Calu3 (cell line): ENCODE measurements at regions not wholly inside any gene's neighbourhood (a gene's known extent, or its start where the extent isn't known, plus 50 kb on each side); places are given as distances from the start of the nearest gene placed in this dataset.
"Not testable (repeated sequence)": the region's sequence is repeated elsewhere in the genome, so short reads cannot be mapped to it uniquely, and the experiment has no call there.

ENCODE experiments used
- BruUV-seq: library from RNA; stranded (reverse); fragments of 400-500 nt; replicated peaks from 2 replicates; lab custom pipeline; 2021; lab: Mats Ljungman, UMichigan
- CTCF ChIA-PET: fragments of 300-600 bp; sonication (Branson Sonifier 250); formaldehyde crosslinking; loops from one replicate; lab custom pipeline; 2022; ENCODE audit warnings: antibody characterized with exemption; lab: Charles Lee
- DNase-seq: peaks from one replicate; pipeline ENCODE4 v3.0.0; 2022
- H3K27ac Mint-ChIP-seq: one replicate; pipeline ENCODE4 v1.8.0; 2022; ENCODE audit warnings: mixed read lengths; ENCODE audit not compliant: unreplicated experiment
- H3K27me3 Mint-ChIP-seq: one replicate; pipeline ENCODE4 v1.8.0; 2022; ENCODE audit warnings: mixed read lengths; ENCODE audit not compliant: unreplicated experiment
- H3K36me3 Mint-ChIP-seq: one replicate; pipeline ENCODE4 v1.8.0; 2022; ENCODE audit warnings: mild to moderate bottlenecking, moderate library complexity, mixed read lengths; ENCODE audit not compliant: insufficient read depth, unreplicated experiment
- H3K4me1 Mint-ChIP-seq: one replicate; pipeline ENCODE4 v1.8.0; 2022; ENCODE audit warnings: mild to moderate bottlenecking, low read depth, mixed read lengths; ENCODE audit not compliant: unreplicated experiment
- H3K4me3 Mint-ChIP-seq: one replicate; pipeline ENCODE4 v1.8.0; 2022; ENCODE audit warnings: mild to moderate bottlenecking, low read depth, moderate library complexity, mixed read lengths; ENCODE audit not compliant: unreplicated experiment
- H3K9me3 Mint-ChIP-seq: one replicate; pipeline ENCODE4 v1.8.0; 2022; ENCODE audit warnings: low read depth, mixed read lengths; ENCODE audit not compliant: unreplicated experiment
- intact Hi-C: fragments of 100-400 bp; cut with micrococcal nuclease; formaldehyde crosslinking; loops from one replicate; pipeline ENCODE4 v1.10.0; 2022; ENCODE audit not compliant: unreplicated experiment
- TF ChIP-seq, protein P1 (sequence below): fragments of 200-600 bp; IDR thresholded peaks from one replicate; pipeline ENCODE4 v1.8.0; 2022; ENCODE audit warnings: antibody characterized with exemption; ENCODE audit not compliant: unreplicated experiment

DNA sequence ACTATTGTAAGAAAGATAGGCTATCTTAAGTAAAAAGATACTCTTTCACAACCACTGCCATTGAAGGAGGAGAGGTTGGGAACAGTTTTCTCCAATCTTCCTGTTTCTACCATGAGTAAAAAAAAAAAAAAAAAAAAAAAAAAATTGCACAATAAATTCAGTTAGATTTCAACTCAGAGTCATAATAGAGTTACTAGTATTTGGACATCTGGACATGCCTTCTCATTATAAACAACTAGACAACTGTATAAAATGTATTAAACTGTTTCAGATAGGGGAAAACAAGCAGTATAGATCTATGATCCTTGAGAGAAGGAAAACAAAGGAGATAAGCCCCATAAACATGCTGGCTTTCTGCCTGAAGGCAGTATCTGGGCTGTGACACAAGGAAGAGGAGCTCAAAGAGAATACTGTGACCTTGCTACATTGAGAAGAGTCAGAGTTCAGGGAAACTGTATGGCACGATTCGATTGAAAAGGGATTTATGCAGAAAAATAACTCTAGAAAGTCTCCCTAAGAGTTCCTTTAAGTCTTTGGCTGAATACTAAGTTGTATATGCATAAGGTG is 249.2 kb upstream of the POU5F2 start:
- BruUV-seq = no TSS peak
- no peak overlapping the region for H3K27ac Mint-ChIP-seq
- no peak overlapping the region for H3K4me3 Mint-ChIP-seq
- CTCF ChIA-PET = no interaction called here
- H3K9me3 Mint-ChIP-seq = no peaks in the 10 kb centered on the region
- no peaks in the 10 kb centered on the region for H3K4me1 Mint-ChIP-seq
- H3K27me3 Mint-ChIP-seq = no peaks in the 10 kb centered on the region
- TF ChIP-seq, protein P1, sequence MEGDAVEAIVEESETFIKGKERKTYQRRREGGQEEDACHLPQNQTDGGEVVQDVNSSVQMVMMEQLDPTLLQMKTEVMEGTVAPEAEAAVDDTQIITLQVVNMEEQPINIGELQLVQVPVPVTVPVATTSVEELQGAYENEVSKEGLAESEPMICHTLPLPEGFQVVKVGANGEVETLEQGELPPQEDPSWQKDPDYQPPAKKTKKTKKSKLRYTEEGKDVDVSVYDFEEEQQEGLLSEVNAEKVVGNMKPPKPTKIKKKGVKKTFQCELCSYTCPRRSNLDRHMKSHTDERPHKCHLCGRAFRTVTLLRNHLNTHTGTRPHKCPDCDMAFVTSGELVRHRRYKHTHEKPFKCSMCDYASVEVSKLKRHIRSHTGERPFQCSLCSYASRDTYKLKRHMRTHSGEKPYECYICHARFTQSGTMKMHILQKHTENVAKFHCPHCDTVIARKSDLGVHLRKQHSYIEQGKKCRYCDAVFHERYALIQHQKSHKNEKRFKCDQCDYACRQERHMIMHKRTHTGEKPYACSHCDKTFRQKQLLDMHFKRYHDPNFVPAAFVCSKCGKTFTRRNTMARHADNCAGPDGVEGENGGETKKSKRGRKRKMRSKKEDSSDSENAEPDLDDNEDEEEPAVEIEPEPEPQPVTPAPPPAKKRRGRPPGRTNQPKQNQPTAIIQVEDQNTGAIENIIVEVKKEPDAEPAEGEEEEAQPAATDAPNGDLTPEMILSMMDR = no peak
- no peak for DNase-seq
- no peaks in the 10 kb centered on the region for H3K36me3 Mint-ChIP-seq
- intact Hi-C loops = no loop called here

DNA sequence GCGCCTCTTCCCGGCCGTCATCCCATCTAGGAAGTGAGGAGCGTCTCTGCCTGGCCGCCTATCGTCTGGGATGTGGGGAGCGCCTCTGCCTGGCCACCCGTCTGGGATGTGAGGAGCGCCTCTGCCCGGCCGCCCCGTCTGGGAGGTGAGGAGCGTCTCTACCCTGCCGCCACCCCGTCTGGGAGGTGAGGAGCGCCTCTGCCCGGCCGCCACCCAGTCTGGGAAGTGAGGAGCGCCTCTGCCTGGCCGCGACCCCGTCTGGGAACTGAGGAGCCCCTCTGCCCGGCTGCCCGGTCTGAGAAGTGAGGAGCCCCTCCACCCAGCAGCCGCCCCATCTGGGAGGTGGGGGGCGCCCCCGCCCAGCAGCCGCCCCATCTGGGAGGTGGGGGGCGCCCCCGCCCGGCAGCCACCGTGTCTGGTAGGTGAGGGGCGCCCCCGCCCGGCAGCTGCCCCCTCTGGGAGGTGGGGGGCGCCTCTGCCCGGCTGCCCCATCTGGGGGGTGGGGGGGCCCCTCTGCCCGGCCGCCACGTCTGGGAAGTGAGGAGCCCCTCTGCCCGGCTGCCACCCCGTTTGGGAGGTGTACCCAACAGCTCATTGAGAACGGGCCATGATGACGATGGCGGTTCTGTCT is 244.7 kb upstream of the POU5F2 start:
- BruUV-seq, H3K27me3 Mint-ChIP-seq, CTCF ChIA-PET, H3K36me3 Mint-ChIP-seq, H3K9me3 Mint-ChIP-seq, H3K4me3 Mint-ChIP-seq, H3K27ac Mint-ChIP-seq, intact Hi-C loops, DNase-seq, H3K4me1 Mint-ChIP-seq: not testable (repeated sequence)

DNA sequence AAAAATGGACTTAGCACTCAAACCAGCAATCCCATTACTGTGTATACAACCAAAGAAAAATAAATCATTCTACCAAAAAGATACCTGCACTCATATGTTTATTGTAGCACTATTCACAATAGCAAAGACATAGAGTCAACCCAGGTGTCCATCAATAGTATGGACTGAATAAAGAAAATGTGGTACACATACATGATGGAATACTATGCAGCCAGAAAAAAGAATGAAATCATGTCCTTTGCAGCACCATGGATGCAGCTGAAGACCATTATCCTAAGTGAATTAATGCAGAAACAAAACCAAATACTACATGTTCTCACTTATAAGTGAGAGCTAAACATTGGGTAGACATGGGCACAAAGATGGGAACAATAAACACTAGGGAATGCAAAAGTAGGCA is 236.8 kb upstream of the POU5F2 start:
- Mint-ChIP-seq H3K27ac (no peak overlapping the region), H3K9me3 (peaks cover 7% of the 10 kb centered on the region), H3K4me1 (no peaks in the 10 kb centered on the region), H3K4me3 (no peak overlapping the region), H3K36me3 (no peaks in the 10 kb centered on the region), H3K27me3 (no peaks in the 10 kb centered on the region)
- CTCF ChIA-PET = no interaction called here
- no TSS peak for BruUV-seq
- intact Hi-C loops = no loop called here
- TF ChIP-seq, protein P1 = no peak
- no peak for DNase-seq

DNA sequence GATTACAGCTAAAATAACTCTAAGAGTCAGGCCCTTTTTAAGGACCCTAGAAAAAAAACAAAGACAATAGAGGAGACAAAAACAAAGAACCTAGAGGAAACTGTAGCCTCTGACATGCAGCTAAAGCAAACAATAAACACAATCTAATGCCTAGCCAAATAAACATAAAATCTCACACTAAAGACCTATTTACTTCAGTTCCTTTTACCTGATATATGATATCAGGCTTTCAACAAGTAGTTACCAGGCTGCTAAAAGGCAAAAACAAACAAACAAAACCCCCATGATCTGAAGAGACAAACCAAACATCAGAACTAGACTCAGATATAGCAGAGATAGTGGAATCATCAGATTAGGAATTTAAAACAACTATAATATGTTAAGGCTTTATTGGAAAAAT is 226.5 kb upstream of the POU5F2 start:
- H3K27ac Mint-ChIP-seq = no peak overlapping the region
- H3K27me3 Mint-ChIP-seq = no peaks in the 10 kb centered on the region
- no peak for DNase-seq
- intact Hi-C loops = no loop called here
- no TSS peak for BruUV-seq
- CTCF ChIA-PET = no interaction called here
- H3K9me3 Mint-ChIP-seq = peaks cover 2% of the 10 kb centered on the region
- no peak overlapping the region for H3K4me3 Mint-ChIP-seq
- TF ChIP-seq, protein P1 = no peak
- no peaks in the 10 kb centered on the region for H3K4me1 Mint-ChIP-seq
- H3K36me3 Mint-ChIP-seq = no peaks in the 10 kb centered on the region

DNA sequence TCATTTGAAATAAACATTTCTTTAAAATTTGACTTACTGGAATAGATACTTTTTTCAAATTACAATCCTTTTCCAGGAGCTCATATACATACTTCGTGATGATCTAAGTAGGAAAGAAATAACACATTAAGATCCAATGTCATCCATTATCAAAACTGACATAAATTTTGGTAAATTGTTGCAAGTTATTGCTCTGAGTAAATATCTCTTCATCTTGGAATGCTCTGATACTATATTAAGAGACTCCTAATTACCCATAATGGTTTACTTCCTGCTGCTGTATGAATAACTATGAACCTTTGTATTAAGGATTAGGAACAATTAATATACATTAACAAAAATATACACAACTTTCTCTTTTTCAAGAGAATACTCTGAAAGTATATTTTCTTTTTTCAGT is 223.0 kb upstream of the POU5F2 start:
- Mint-ChIP-seq H3K27me3 (no peaks in the 10 kb centered on the region), H3K27ac (no peak overlapping the region), H3K36me3 (no peaks in the 10 kb centered on the region), H3K9me3 (peaks cover 2% of the 10 kb centered on the region), H3K4me3 (no peak overlapping the region), H3K4me1 (no peaks in the 10 kb centered on the region)
- no TSS peak for BruUV-seq
- intact Hi-C loops = no loop called here
- CTCF ChIA-PET = no interaction called here
- TF ChIP-seq, protein P1 = no peak
- DNase-seq = no peak
